ENCODE measurements at regions not wholly inside any gene's neighbourhood (a gene's known extent, or its start where the extent isn't known, plus 50 kb on each side); places are given as distances from the start of the nearest gene placed in this dataset.

GRCh38 chrX:4035874-4036273 is 322.4 kb upstream of the PRKX start:
- Histone ChIP-seq H2AFZ (ENCODE audit: low read length) (no peak overlapping the region), H3K27ac (ENCODE audit: low read length) (no peak overlapping the region), H4K20me1 (ENCODE audit: low read length) (no peaks in the 10 kb centered on the region), H3K36me3 (ENCODE audit: low read depth, low read length) (no peaks in the 10 kb centered on the region), H3K4me2 (ENCODE audit: low read length) (no peak overlapping the region), H3K9ac (ENCODE audit: low read length) (no peak overlapping the region), H3K4me3 (ENCODE audit: low read length) (no peak overlapping the region), H3F3A (ENCODE audit: low read length, unreplicated experiment) (no peaks in the 10 kb centered on the region), H3K27me3 (ENCODE audit: low read length) (no peaks in the 10 kb centered on the region), H3K9me2 (replicated peaks; ENCODE audit: low read length) (no peaks in the 10 kb centered on the region), H3K79me2 (ENCODE audit: low read length) (no peaks in the 10 kb centered on the region), H3K4me1 (ENCODE audit: insufficient read depth, low read length) (no peaks in the 10 kb centered on the region), H3K9me3 (ENCODE audit: low read length) (no peaks in the 10 kb centered on the region)
- BruUV-seq (replicated peaks), result no TSS peak
- ATAC-seq (no peak), DNase-seq (no peak)
- POLR2A ChIA-PET (ENCODE audit: unreplicated experiment), result no interaction called here
- intact Hi-C loops (cut with micrococcal nuclease), result no loop called here
- TF ChIP-seq EZH2phosphoT487 (IDR thresholded peaks at IDR 0.05; ENCODE audit: borderline replicate concordance, low read length) (no peak), EZH2 (IDR thresholded peaks at IDR 0.05; ENCODE audit: low read length, unreplicated experiment) (no peak)
- TF ChIP-seq, protein P1, sequence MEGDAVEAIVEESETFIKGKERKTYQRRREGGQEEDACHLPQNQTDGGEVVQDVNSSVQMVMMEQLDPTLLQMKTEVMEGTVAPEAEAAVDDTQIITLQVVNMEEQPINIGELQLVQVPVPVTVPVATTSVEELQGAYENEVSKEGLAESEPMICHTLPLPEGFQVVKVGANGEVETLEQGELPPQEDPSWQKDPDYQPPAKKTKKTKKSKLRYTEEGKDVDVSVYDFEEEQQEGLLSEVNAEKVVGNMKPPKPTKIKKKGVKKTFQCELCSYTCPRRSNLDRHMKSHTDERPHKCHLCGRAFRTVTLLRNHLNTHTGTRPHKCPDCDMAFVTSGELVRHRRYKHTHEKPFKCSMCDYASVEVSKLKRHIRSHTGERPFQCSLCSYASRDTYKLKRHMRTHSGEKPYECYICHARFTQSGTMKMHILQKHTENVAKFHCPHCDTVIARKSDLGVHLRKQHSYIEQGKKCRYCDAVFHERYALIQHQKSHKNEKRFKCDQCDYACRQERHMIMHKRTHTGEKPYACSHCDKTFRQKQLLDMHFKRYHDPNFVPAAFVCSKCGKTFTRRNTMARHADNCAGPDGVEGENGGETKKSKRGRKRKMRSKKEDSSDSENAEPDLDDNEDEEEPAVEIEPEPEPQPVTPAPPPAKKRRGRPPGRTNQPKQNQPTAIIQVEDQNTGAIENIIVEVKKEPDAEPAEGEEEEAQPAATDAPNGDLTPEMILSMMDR (conservative IDR thresholded peaks at IDR 0.05; ENCODE audit: low read depth, low read length), result no peak
- CTCF ChIA-PET, result no interaction called here

- BruUV-seq (replicated peaks), result no TSS peak
- DNase-seq (no peak), ATAC-seq (no peak)
- POLR2A ChIA-PET (ENCODE audit: unreplicated experiment), result no interaction called here
- CTCF ChIA-PET, result no interaction called here
- Histone ChIP-seq H3K27ac (ENCODE audit: low read length) (no peak overlapping the region), H3K9ac (ENCODE audit: low read length) (no peak overlapping the region), H3K4me3 (ENCODE audit: low read length) (no peak overlapping the region), H3K4me2 (ENCODE audit: low read length) (no peak overlapping the region), H3K36me3 (ENCODE audit: low read depth, low read length) (no peaks in the 10 kb centered on the region), H4K20me1 (ENCODE audit: low read length) (no peaks in the 10 kb centered on the region), H3K9me3 (ENCODE audit: low read length) (no peaks in the 10 kb centered on the region), H3K79me2 (ENCODE audit: low read length) (no peaks in the 10 kb centered on the region), H2AFZ (ENCODE audit: low read length) (no peak overlapping the region), H3K27me3 (ENCODE audit: low read length) (peaks cover 3% of the 10 kb centered on the region; the same call in 1 of the 2 replicates), H3K9me2 (replicated peaks; ENCODE audit: low read length) (no peaks in the 10 kb centered on the region), H3K4me1 (ENCODE audit: insufficient read depth, low read length) (no peaks in the 10 kb centered on the region), H3F3A (ENCODE audit: low read length, unreplicated experiment) (no peaks in the 10 kb centered on the region)
- TF ChIP-seq, protein P1 (conservative IDR thresholded peaks at IDR 0.05; ENCODE audit: low read depth, low read length), result no peak
- TF ChIP-seq EZH2phosphoT487 (IDR thresholded peaks at IDR 0.05; ENCODE audit: borderline replicate concordance, low read length), result no peak
- TF ChIP-seq EZH2 (IDR thresholded peaks at IDR 0.05; ENCODE audit: low read length, unreplicated experiment), result no peak
- intact Hi-C loops (cut with micrococcal nuclease), result no loop called here
Observed at GRCh38 chrX:4028151-4028550, 314.7 kb upstream of the PRKX start.

GRCh38 chrX:4005281-4005680 is 291.8 kb upstream of the PRKX start:
- no peaks in the 10 kb centered on the region for H3K27me3 ChIP-seq (ENCODE audit: low read length)
- DNase-seq (no peak), ATAC-seq (no peak)
- no peaks in the 10 kb centered on the region for H3K4me1 ChIP-seq (ENCODE audit: insufficient read depth, low read length)
- no peaks in the 10 kb centered on the region for H3K79me2 ChIP-seq (ENCODE audit: low read length)
- no peak overlapping the region for H2AFZ ChIP-seq (ENCODE audit: low read length)
- intact Hi-C loops (cut with micrococcal nuclease), result no loop called here
- H3K27ac ChIP-seq (ENCODE audit: low read length), result no peak overlapping the region
- ChIA-PET POLR2A (ENCODE audit: unreplicated experiment) (no interaction called here), CTCF (no interaction called here)
- BruUV-seq (replicated peaks), result no TSS peak
- no peaks in the 10 kb centered on the region for H3K9me2 ChIP-seq (replicated peaks; ENCODE audit: low read length)
- TF ChIP-seq, protein P1 (conservative IDR thresholded peaks at IDR 0.05; ENCODE audit: low read depth, low read length), result no peak
- no peak for TF ChIP-seq EZH2 (IDR thresholded peaks at IDR 0.05; ENCODE audit: low read length, unreplicated experiment)
- TF ChIP-seq EZH2phosphoT487 (IDR thresholded peaks at IDR 0.05; ENCODE audit: borderline replicate concordance, low read length), result no peak
- no peak overlapping the region for H3K4me2 ChIP-seq (ENCODE audit: low read length)
- H3K36me3 ChIP-seq (ENCODE audit: low read depth, low read length), result no peaks in the 10 kb centered on the region
- H4K20me1 ChIP-seq (ENCODE audit: low read length), result no peaks in the 10 kb centered on the region
- H3F3A ChIP-seq (ENCODE audit: low read length, unreplicated experiment), result no peaks in the 10 kb centered on the region
- H3K9me3 ChIP-seq (ENCODE audit: low read length), result no peaks in the 10 kb centered on the region
- H3K4me3 ChIP-seq (ENCODE audit: low read length), result no peak overlapping the region
- no peak overlapping the region for H3K9ac ChIP-seq (ENCODE audit: low read length)
